DND-41 (cell line): ENCODE measurements at regions not wholly inside any gene's neighbourhood (a gene's known extent, or its start where the extent isn't known, plus 50 kb on each side); places are given as distances from the start of the nearest gene placed in this dataset.

Experiments used
- ATAC-seq: fragments of 200-7000 bp; cut with Tn5 transposase; 3 replicates; pipeline ENCODE4 v1.9.1; 2021; ENCODE audit warnings: low read depth; ENCODE audit not compliant: insufficient read depth
- DNase-seq: peaks from one replicate; pipeline ENCODE4 v3.0.0-alpha.2; 2020
- H2AFZ ChIP-seq: 2 replicates; pipeline ENCODE4 v1.6.0; 2012; ENCODE audit warnings: low read depth, low read length
- H3K27ac ChIP-seq: 2 replicates; pipeline ENCODE4 v1.5.1; 2012; ENCODE audit warnings: low read length, inconsistent platforms
- H3K27me3 ChIP-seq: fragments of 200-600 bp; sonication (generic); 2 replicates; pipeline ENCODE4 v1.6.0; 2012; ENCODE audit warnings: low read length, mild to moderate bottlenecking, inconsistent platforms; ENCODE audit not compliant: insufficient read depth, poor library complexity
- H3K36me3 ChIP-seq: 2 replicates; pipeline ENCODE4 v1.5.1; 2012; ENCODE audit warnings: low read length, inconsistent platforms; ENCODE audit not compliant: insufficient read depth
- H3K4me1 ChIP-seq: 2 replicates; pipeline ENCODE4 v1.5.1; 2012; ENCODE audit warnings: mild to moderate bottlenecking, low read length; ENCODE audit not compliant: insufficient read depth
- H3K4me2 ChIP-seq: 2 replicates; pipeline ENCODE4 v1.6.0; 2012; ENCODE audit warnings: mild to moderate bottlenecking, moderate library complexity, low read length, inconsistent platforms; ENCODE audit not compliant: insufficient read depth
- H3K4me3 ChIP-seq, 2 experiments: fragments of 200-600 bp in 1 of 2; shearing (Covaris generic) in 1 of 2; 2 replicates each; pipeline ENCODE4 v1.5.1; 2012 to 2016; ENCODE audit warnings: inconsistent platforms in 2 of 2, low read length in 2 of 2, mild to moderate bottlenecking in 2 of 2, low read depth in 1 of 2, moderate library complexity in 1 of 2
- H3K79me2 ChIP-seq: 2 replicates; pipeline ENCODE4 v1.6.0; 2012; ENCODE audit warnings: low read length, inconsistent platforms; ENCODE audit not compliant: insufficient read depth
- H3K9ac ChIP-seq: 2 replicates; pipeline ENCODE4 v1.6.0; 2012; ENCODE audit warnings: low read depth, mild to moderate bottlenecking, inconsistent platforms, low read length, moderate library complexity
- H3K9me3 ChIP-seq: 2 replicates; pipeline ENCODE4 v1.5.1; 2012; ENCODE audit warnings: low read length, moderate library complexity, mild to moderate bottlenecking, inconsistent platforms; ENCODE audit not compliant: insufficient read depth, severe bottlenecking
- H4K20me1 ChIP-seq: 2 replicates; pipeline ENCODE4 v1.6.0; 2012; ENCODE audit warnings: low read length; ENCODE audit not compliant: insufficient read depth
- CTCF ChIP-seq: IDR thresholded peaks from 2 replicates; pipeline ENCODE4 v1.5.1; 2012; ENCODE audit warnings: borderline replicate concordance, low read length, moderate library complexity, mild to moderate bottlenecking; ENCODE audit not compliant: poor library complexity, severe bottlenecking; ENCODE audit errors: extremely low read depth
- EZH2 ChIP-seq: IDR thresholded peaks from 3 replicates; pipeline ENCODE4 v1.6.1; 2012; ENCODE audit warnings: borderline replicate concordance, low read depth, mild to moderate bottlenecking, moderate library complexity, low read length, inconsistent platforms; ENCODE audit not compliant: severe bottlenecking

GRCh38 chr12:85693093-85693665, 143.0 kb downstream of the RASSF9 start:
- Histone ChIP-seq H3K4me2 (no peak overlapping the region), H3K4me3 (no peak overlapping the region), H3K36me3 (no peaks in the 10 kb centered on the region), H3K27me3 (no peaks in the 10 kb centered on the region), H2AFZ (no peak overlapping the region), H3K79me2 (no peaks in the 10 kb centered on the region), H3K9me3 (no peaks in the 10 kb centered on the region), H3K27ac (no peak overlapping the region), H3K9ac (no peak overlapping the region), H3K4me1 (no peaks in the 10 kb centered on the region), H4K20me1 (no peaks in the 10 kb centered on the region)
- TF ChIP-seq CTCF (no peak), EZH2 (no peak)
- DNase-seq (no peak), ATAC-seq (no peak)

GRCh38 chr12:85695097-85695715, 141.0 kb downstream of the RASSF9 start:
- Histone ChIP-seq H3K4me2 (no peak overlapping the region), H3K9ac (no peak overlapping the region), H2AFZ (no peak overlapping the region), H3K4me3 (no peak overlapping the region), H3K36me3 (no peaks in the 10 kb centered on the region), H3K27me3 (no peaks in the 10 kb centered on the region), H3K79me2 (no peaks in the 10 kb centered on the region), H3K9me3 (no peaks in the 10 kb centered on the region), H3K4me1 (no peaks in the 10 kb centered on the region), H4K20me1 (no peaks in the 10 kb centered on the region), H3K27ac (no peak overlapping the region)
- TF ChIP-seq CTCF (no peak), EZH2 (no peak)
- ATAC-seq: no peak
- DNase-seq: no peak

GRCh38 chr12:85697003-85697402, 139.2 kb downstream of the RASSF9 start:
- H3K4me1 ChIP-seq: no peaks in the 10 kb centered on the region
- H3K4me2 ChIP-seq: no peak overlapping the region
- no peaks in the 10 kb centered on the region for H3K27me3 ChIP-seq
- H4K20me1 ChIP-seq: no peaks in the 10 kb centered on the region
- ATAC-seq: no peak
- no peak overlapping the region for H3K9ac ChIP-seq
- no peaks in the 10 kb centered on the region for H3K9me3 ChIP-seq
- TF ChIP-seq CTCF: no peak
- no peak for TF ChIP-seq EZH2
- no peaks in the 10 kb centered on the region for H3K36me3 ChIP-seq
- H3K4me3 ChIP-seq: no peak overlapping the region
- no peak overlapping the region for H3K27ac ChIP-seq
- no peaks in the 10 kb centered on the region for H3K79me2 ChIP-seq
- no peak for DNase-seq
- H2AFZ ChIP-seq: no peak overlapping the region

GRCh38 chr12:85698937-85699336, 137.3 kb downstream of the RASSF9 start:
- TF ChIP-seq CTCF (no peak), EZH2 (no peak)
- H3K9me3 ChIP-seq: no peaks in the 10 kb centered on the region
- no peaks in the 10 kb centered on the region for H3K27me3 ChIP-seq
- no peak overlapping the region for H3K4me2 ChIP-seq
- DNase-seq (no peak), ATAC-seq (no peak)
- H3K9ac ChIP-seq: no peak overlapping the region
- no peak overlapping the region for H3K27ac ChIP-seq
- H3K4me1 ChIP-seq: no peaks in the 10 kb centered on the region
- no peaks in the 10 kb centered on the region for H3K36me3 ChIP-seq
- no peak overlapping the region for H2AFZ ChIP-seq
- H3K4me3 ChIP-seq: no peak overlapping the region
- no peaks in the 10 kb centered on the region for H3K79me2 ChIP-seq
- no peaks in the 10 kb centered on the region for H4K20me1 ChIP-seq
